ENCODE measurements at regions not wholly inside any gene's neighbourhood (a gene's known extent, or its start where the extent isn't known, plus 50 kb on each side); places are given as distances from the start of the nearest gene placed in this dataset.

DNA sequence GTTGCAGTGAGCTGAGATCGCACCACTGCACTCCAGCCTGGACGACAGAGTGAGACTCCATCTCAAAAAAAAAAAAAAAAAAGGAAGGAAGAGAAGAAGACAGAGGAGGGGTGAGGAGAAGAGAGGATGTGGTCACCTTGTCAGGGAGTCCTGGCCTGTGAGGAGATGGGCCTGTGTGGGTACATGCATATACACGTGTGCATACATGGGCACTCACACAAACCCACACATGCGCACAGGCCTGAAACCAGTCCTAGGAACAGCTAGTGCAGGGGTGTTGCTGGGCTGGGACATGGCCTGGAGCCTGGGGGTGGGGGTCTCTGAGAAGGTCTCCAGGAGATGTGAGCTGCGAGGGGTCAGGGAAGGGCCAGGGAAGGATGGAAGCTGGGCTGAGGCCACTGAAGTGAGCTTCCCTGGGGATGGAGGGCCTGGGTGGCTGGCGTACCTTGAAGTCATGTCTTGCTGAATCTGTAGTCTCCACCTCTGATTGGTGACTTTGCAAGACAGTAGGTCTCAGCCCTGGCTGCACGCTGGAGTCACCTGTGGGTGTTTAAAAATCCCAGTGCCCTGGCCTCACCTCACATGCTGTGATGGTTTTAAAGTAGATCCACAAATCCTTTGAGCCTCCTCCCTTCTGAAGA, 72.4 kb downstream of the MRM1 start:
- H3K4me1 ChIP-seq, result no peaks in the 10 kb centered on the region
- DNase-seq (no peak), ATAC-seq (no peak)
- 84 to 87% methylated on average over 7 of the region's 7 CpGs for WGBS, 2 donors
- intact Hi-C loops (cut with DNase I), result no loop called here
- no peaks in the 10 kb centered on the region for H3K9me3 ChIP-seq
- no peak overlapping the region for H3K4me3 ChIP-seq
- no peak overlapping the region for H3K27ac ChIP-seq
- no peaks in the 10 kb centered on the region for H3K36me3 ChIP-seq
- peaks cover 0 to 28% (median 5%) of the 10 kb centered on the region in 7 donors for H3K27me3 ChIP-seq
- TF ChIP-seq, protein P1, sequence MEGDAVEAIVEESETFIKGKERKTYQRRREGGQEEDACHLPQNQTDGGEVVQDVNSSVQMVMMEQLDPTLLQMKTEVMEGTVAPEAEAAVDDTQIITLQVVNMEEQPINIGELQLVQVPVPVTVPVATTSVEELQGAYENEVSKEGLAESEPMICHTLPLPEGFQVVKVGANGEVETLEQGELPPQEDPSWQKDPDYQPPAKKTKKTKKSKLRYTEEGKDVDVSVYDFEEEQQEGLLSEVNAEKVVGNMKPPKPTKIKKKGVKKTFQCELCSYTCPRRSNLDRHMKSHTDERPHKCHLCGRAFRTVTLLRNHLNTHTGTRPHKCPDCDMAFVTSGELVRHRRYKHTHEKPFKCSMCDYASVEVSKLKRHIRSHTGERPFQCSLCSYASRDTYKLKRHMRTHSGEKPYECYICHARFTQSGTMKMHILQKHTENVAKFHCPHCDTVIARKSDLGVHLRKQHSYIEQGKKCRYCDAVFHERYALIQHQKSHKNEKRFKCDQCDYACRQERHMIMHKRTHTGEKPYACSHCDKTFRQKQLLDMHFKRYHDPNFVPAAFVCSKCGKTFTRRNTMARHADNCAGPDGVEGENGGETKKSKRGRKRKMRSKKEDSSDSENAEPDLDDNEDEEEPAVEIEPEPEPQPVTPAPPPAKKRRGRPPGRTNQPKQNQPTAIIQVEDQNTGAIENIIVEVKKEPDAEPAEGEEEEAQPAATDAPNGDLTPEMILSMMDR (IDR thresholded peaks at IDR 0.05), result no peak

DNA sequence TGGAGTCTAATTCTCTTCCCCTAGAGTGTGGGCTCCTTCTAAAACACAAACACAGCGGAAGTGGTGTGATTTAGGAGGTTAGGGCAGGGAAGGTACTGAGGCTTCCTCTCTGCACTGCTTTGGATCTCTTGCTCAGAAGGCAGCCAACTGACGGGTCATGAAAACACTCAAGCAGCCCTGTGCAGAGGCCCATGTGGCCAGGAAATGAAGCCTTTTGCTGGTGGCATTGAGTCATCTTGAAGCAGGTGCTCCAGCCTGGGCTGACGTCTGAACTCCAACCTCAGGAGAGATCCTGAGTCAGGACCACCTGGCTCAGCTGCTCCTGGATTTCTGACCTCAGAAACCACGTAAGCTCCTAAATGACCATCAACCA, 72.9 kb downstream of the MRM1 start:
- no peaks in the 10 kb centered on the region for H3K36me3 ChIP-seq
- 69 to 76% methylated on average over 4 of the region's 4 CpGs for WGBS, 2 donors
- no peak for DNase-seq
- H3K27ac ChIP-seq, result no peak overlapping the region
- H3K27me3 ChIP-seq, result peaks cover 0 to 24% (median 5%) of the 10 kb centered on the region in 7 donors
- no peaks in the 10 kb centered on the region for H3K9me3 ChIP-seq
- no peak overlapping the region for H3K4me3 ChIP-seq
- no peaks in the 10 kb centered on the region for H3K4me1 ChIP-seq
- TF ChIP-seq, protein P1 (IDR thresholded peaks at IDR 0.05), result no peak
- no peak for ATAC-seq
- intact Hi-C loops (cut with DNase I), result no loop called here

- H3K27ac ChIP-seq, result no peak overlapping the region
- no peak for DNase-seq
- H3K9me3 ChIP-seq, result no peaks in the 10 kb centered on the region
- TF ChIP-seq, protein P1 (IDR thresholded peaks at IDR 0.05), result no peak
- peaks cover 0 to 20% (median 5%) of the 10 kb centered on the region in 7 donors for H3K27me3 ChIP-seq
- H3K4me3 ChIP-seq, result no peak overlapping the region
- WGBS, 2 donors, result 63 to 71% methylated on average over 6 of the region's 6 CpGs
- no peaks in the 10 kb centered on the region for H3K4me1 ChIP-seq
- intact Hi-C loops (cut with DNase I), result no loop called here
- no peaks in the 10 kb centered on the region for H3K36me3 ChIP-seq
- ATAC-seq, result no peak
Observed at GRCh38 chr17:36675250-36675649, 73.9 kb downstream of the MRM1 start.

- Histone ChIP-seq H3K27ac (no peak overlapping the region), H3K4me3 (no peak overlapping the region), H3K4me1 (no peaks in the 10 kb centered on the region), H3K27me3 (peaks cover 0 to 22% (median 5%) of the 10 kb centered on the region in 7 donors), H3K36me3 (no peaks in the 10 kb centered on the region), H3K9me3 (no peaks in the 10 kb centered on the region)
- DNase-seq (no peak), ATAC-seq (no peak)
- intact Hi-C loops (cut with DNase I), result no loop called here
- TF ChIP-seq, protein P1 (IDR thresholded peaks at IDR 0.05), result no peak
- 50 to 60% methylated on average over 2 of the region's 2 CpGs for WGBS, 2 donors
Observed at GRCh38 chr17:36675786-36676185, 74.4 kb downstream of the MRM1 start.
